GM19025 (cell line): ENCODE measurements at regions not wholly inside any gene's neighbourhood (a gene's known extent, or its start where the extent isn't known, plus 50 kb on each side); places are given as distances from the start of the nearest gene placed in this dataset.

Source experiments
- ATAC-seq: cut with Tn5 transposase; IDR thresholded peaks from one replicate; pipeline ENCODE4 v1.9.1; 2021; ENCODE audit warnings: mild to moderate bottlenecking, low read depth, moderate library complexity; ENCODE audit not compliant: unreplicated experiment

GRCh38 chr11:115751243-115752015 lies 247.2 kb upstream of the CADM1 start:
- no peak for ATAC-seq

GRCh38 chr11:115745610-115746512 lies 241.6 kb upstream of the CADM1 start:
- ATAC-seq, result no peak

GRCh38 chr11:115745066-115745465 lies 240.9 kb upstream of the CADM1 start:
- no peak for ATAC-seq

DNA sequence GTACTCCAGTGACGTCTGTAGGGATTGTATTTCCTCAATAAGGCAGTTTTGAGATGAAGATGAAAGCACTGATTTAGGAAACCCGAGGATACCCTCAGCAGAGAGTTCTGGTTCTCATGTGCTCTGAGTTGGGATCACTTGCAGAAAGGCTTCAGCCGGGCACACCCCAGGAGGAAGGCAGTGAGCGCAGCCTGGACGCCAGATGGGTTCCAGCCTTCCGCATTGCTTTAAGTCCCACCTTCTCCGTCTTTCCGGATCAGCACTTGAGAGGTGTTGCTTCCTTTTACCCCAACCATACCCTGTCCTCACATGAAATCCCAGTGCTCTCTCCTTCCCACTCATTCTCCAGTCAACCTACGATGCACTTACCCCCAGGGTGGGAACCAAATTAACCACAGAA lies 239.5 kb upstream of the CADM1 start:
- ATAC-seq, result no peak

GRCh38 chr11:115741376-115742107 lies 237.3 kb upstream of the CADM1 start:
- no peak for ATAC-seq

- no peak for ATAC-seq
Observed at GRCh38 chr11:115740324-115740723, 236.1 kb upstream of the CADM1 start.

- no peak for ATAC-seq
Observed at GRCh38 chr11:115739878-115740277, 235.7 kb upstream of the CADM1 start.

DNA sequence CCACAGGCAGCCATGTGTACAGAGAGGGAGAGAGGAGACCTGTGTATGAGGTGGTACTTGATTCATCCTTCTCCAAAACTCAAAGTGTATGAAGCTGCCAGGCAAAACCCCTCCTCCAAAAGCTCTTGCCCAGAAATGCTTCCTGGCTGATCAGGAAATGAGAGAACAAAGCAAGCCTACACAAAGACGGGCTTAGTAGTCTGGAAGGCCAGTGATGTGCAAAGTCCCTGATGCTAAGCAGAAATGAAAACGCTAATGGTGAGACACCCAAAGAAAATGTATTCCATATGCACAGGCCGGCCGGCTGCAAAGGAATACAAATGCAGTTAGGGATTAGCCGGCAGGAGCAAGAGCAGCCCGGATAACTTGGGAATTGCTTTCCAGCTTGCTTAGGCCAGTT lies 234.9 kb upstream of the CADM1 start:
- no peak for ATAC-seq

- no peak for ATAC-seq
Observed at GRCh38 chr11:115737875-115738274, 233.7 kb upstream of the CADM1 start.

DNA sequence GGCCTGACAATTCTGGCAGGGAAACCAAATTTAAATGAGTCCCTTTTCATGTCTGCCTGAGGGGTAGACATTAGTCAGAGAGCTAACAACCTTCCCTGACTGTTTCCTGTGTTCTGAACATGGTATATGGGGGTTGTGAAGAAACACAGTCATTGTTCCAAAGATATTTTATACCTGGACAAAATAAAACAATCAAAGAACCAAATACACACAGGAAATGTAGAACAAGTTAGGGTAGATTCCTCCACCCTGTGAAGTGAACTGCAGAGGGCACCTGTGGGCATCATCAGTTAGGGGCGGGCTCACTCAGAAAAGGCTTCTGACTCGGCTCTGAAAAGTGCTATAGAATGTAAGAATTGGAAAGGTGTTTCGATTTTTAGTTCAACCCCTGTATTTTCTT lies 231.9 kb upstream of the CADM1 start:
- ATAC-seq, result no peak

- ATAC-seq, result no peak
Observed at GRCh38 chr11:115724666-115725065, 220.5 kb upstream of the CADM1 start.

- no peak for ATAC-seq
Observed at GRCh38 chr11:115722711-115723110, 218.5 kb upstream of the CADM1 start.

- no peak for ATAC-seq
Observed at GRCh38 chr11:115721296-115721995, 217.2 kb upstream of the CADM1 start.

GRCh38 chr11:115720602-115721245 lies 216.5 kb upstream of the CADM1 start:
- ATAC-seq, result no peak

DNA sequence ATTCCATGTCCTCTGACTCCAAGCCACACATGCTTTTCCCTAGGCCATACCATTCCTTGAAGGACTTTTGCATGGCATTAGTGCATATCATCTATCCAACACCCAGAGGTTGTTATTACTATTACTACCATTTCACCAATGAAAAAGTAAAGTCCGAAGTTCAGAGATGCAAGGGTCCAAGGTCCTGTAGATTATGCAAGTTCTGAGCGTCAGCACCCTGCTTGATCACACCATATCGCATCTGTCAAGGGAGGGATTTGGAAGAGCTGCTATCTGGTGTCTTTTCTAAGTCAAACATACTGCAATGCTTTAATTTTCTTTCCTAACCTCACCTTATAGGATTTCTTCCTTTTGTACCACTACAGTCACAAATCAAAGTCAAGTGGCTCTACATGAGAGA lies 214.7 kb upstream of the CADM1 start:
- ATAC-seq, result no peak

GRCh38 chr11:115718106-115718505 lies 213.9 kb upstream of the CADM1 start:
- no peak for ATAC-seq

- no peak for ATAC-seq
Observed at GRCh38 chr11:115716601-115717529, 212.7 kb upstream of the CADM1 start.

- no peak for ATAC-seq
Observed at GRCh38 chr11:115716080-115716479, 211.9 kb upstream of the CADM1 start.

- no peak for ATAC-seq
Observed at GRCh38 chr11:115715251-115715770, 211.1 kb upstream of the CADM1 start.
